ENCODE measurements at regions not wholly inside any gene's neighbourhood (a gene's known extent, or its start where the extent isn't known, plus 50 kb on each side); places are given as distances from the start of the nearest gene placed in this dataset.

- no peak for DNase-seq
- no peak for FAIRE-seq
- Histone ChIP-seq H3K9me3 (no peaks in the 10 kb centered on the region), H3K27ac (no peak overlapping the region), H3K4me1 (no peaks in the 10 kb centered on the region), H3K27me3 (no peaks in the 10 kb centered on the region), H3K36me3 (no peaks in the 10 kb centered on the region), H3K4me3 (no peak overlapping the region)
- ATAC-seq = no peak
- intact Hi-C loops (cut with DNase I) = no loop called here
- TF ChIP-seq CTCF (IDR thresholded peaks at IDR 0.05) = no peak
- WGBS, 2 donors = 36 to 45% methylated on average over 3 of the region's 3 CpGs
Observed at GRCh38 chr2:139409212-139409611, 629.0 kb upstream of the NXPH2 start.

- DNase-seq = no peak
- H3K4me3 ChIP-seq = no peak overlapping the region
- ATAC-seq = no peak
- TF ChIP-seq CTCF (IDR thresholded peaks at IDR 0.05) = no peak
- H3K36me3 ChIP-seq = no peaks in the 10 kb centered on the region
- intact Hi-C loops (cut with DNase I) = no loop called here
- FAIRE-seq = no peak
- H3K9me3 ChIP-seq = no peaks in the 10 kb centered on the region
- no peak overlapping the region for H3K27ac ChIP-seq
- H3K27me3 ChIP-seq = no peaks in the 10 kb centered on the region
- no peaks in the 10 kb centered on the region for H3K4me1 ChIP-seq
- 32 to 53% methylated on average over 2 of the region's 2 CpGs for WGBS, 2 donors
Observed at GRCh38 chr2:139403948-139404347, 623.8 kb upstream of the NXPH2 start.

GRCh38 chr2:139394801-139395200, 614.6 kb upstream of the NXPH2 start:
- no peak for FAIRE-seq
- 43 to 60% methylated on average over 2 of the region's 2 CpGs for WGBS, 2 donors

GRCh38 chr2:139389391-139389790, 609.2 kb upstream of the NXPH2 start:
- no peaks in the 10 kb centered on the region for H3K36me3 ChIP-seq
- no peaks in the 10 kb centered on the region for H3K27me3 ChIP-seq
- 58 to 78% methylated on average over 2 of the region's 2 CpGs for WGBS, 2 donors
- TF ChIP-seq CTCF (IDR thresholded peaks at IDR 0.05) = no peak
- H3K4me3 ChIP-seq = no peak overlapping the region
- ATAC-seq = no peak
- FAIRE-seq = no peak
- intact Hi-C loops (cut with DNase I) = no loop called here
- H3K9me3 ChIP-seq = no peaks in the 10 kb centered on the region
- no peak for DNase-seq
- H3K27ac ChIP-seq = no peak overlapping the region
- H3K4me1 ChIP-seq = no peaks in the 10 kb centered on the region

More at GRCh38 chr2:139394801-139395200, 614.6 kb upstream of the NXPH2 start:
- no peaks in the 10 kb centered on the region for H3K27me3 ChIP-seq
- ATAC-seq (no peak), DNase-seq (no peak)
- no peaks in the 10 kb centered on the region for H3K36me3 ChIP-seq
- intact Hi-C loops (cut with DNase I) = no loop called here
- no peak for TF ChIP-seq CTCF (IDR thresholded peaks at IDR 0.05)
- no peak overlapping the region for H3K4me3 ChIP-seq
- H3K4me1 ChIP-seq = no peaks in the 10 kb centered on the region
- H3K9me3 ChIP-seq = no peaks in the 10 kb centered on the region
- H3K27ac ChIP-seq = no peak overlapping the region

GRCh38 chr2:139386401-139386800, 606.2 kb upstream of the NXPH2 start:
- H3K27ac ChIP-seq = no peak overlapping the region
- TF ChIP-seq CTCF (IDR thresholded peaks at IDR 0.05) = no peak
- FAIRE-seq (no peak), DNase-seq (no peak), ATAC-seq (no peak)
- 76 to 77% methylated on average over 1 of the region's 1 CpG for WGBS, 2 donors
- intact Hi-C loops (cut with DNase I) = no loop called here
- H3K9me3 ChIP-seq = no peaks in the 10 kb centered on the region
- no peaks in the 10 kb centered on the region for H3K36me3 ChIP-seq
- H3K4me3 ChIP-seq = no peak overlapping the region
- H3K27me3 ChIP-seq = no peaks in the 10 kb centered on the region
- H3K4me1 ChIP-seq = no peaks in the 10 kb centered on the region

Data from pancreas (tissue), 10 donors.